Liver (tissue), 8 donors: ENCODE measurements at regions not wholly inside any gene's neighbourhood (a gene's known extent, or its start where the extent isn't known, plus 50 kb on each side); places are given as distances from the start of the nearest gene placed in this dataset.

Experiments used
- DNase-seq: peaks from one replicate; pipeline ENCODE4 v3.0.0-alpha.2; 2017; ENCODE audit warnings: low spot score
- H3K27ac ChIP-seq, 2 donors: one replicate each; pipeline ENCODE4 v1.7.0; 2013; ENCODE audit warnings: inconsistent platforms in 2 of 2, low read length in 2 of 2, control low read depth in 1 of 2, low read depth in 1 of 2, mild to moderate bottlenecking in 1 of 2
- H3K27me3 ChIP-seq, 4 donors: one replicate each; pipeline versions ENCODE4 v1.6.1 to v1.7.0; 2013; ENCODE audit warnings: low read length in 3 of 4, inconsistent platforms in 1 of 4, mild to moderate bottlenecking in 1 of 4, moderate library complexity in 1 of 4; ENCODE audit not compliant: control insufficient read depth in 4 of 4, insufficient read depth in 4 of 4
- H3K36me3 ChIP-seq, 4 donors: one replicate each; pipeline versions ENCODE4 v1.6.1 to v1.7.0; 2013; ENCODE audit warnings: low read length in 3 of 4, mild to moderate bottlenecking in 3 of 4, low read depth in 1 of 4, moderate library complexity in 1 of 4; ENCODE audit not compliant: control insufficient read depth in 4 of 4, insufficient read depth in 3 of 4
- H3K4me1 ChIP-seq, 4 donors: one replicate each; pipeline versions ENCODE4 v1.6.1 to v1.7.0; 2013; ENCODE audit warnings: low read length in 3 of 4, mild to moderate bottlenecking in 3 of 4, moderate library complexity in 1 of 4; ENCODE audit not compliant: control insufficient read depth in 4 of 4, insufficient read depth in 4 of 4
- H3K4me3 ChIP-seq, 3 donors: one replicate each; pipeline versions ENCODE4 v1.6.1 to v1.7.0; 2013; ENCODE audit warnings: low read length in 3 of 3, control low read depth in 1 of 3, low read depth in 1 of 3, mild to moderate bottlenecking in 1 of 3
- H3K9ac ChIP-seq, 2 donors: one replicate each; pipeline ENCODE4 v1.7.0; 2013; ENCODE audit warnings: low read length in 2 of 2, mild to moderate bottlenecking in 2 of 2, moderate library complexity in 2 of 2, control low read depth in 1 of 2, low read depth in 1 of 2
- H3K9me3 ChIP-seq, 4 donors: one replicate each; pipeline versions ENCODE4 v1.6.1 to v1.7.0; 2013; ENCODE audit warnings: low read length in 3 of 4; ENCODE audit not compliant: control insufficient read depth in 4 of 4
- EGR1 ChIP-seq, 2 donors: IDR thresholded peaks; 2 replicates each; pipeline ENCODE4 v1.6.1; 2016 to 2018; ENCODE audit warnings: antibody characterized with exemption in 2 of 2, low read depth in 2 of 2
- FOXA1 ChIP-seq: IDR thresholded peaks from 2 replicates; pipeline ENCODE4 v1.6.1; 2016; ENCODE audit warnings: antibody characterized with exemption
- FOXA2 ChIP-seq: IDR thresholded peaks from 2 replicates; pipeline ENCODE4 v1.6.1; 2016; ENCODE audit warnings: antibody characterized with exemption
- HNF4A ChIP-seq, 2 donors: conservative IDR thresholded peaks; 2 replicates each; pipeline ENCODE4 v1.6.1; 2016; ENCODE audit warnings: antibody characterized with exemption in 2 of 2, mild to moderate bottlenecking in 2 of 2
- HNF4G ChIP-seq: IDR thresholded peaks from 2 replicates; pipeline ENCODE4 v1.6.1; 2016; ENCODE audit warnings: antibody characterized with exemption
- JUND ChIP-seq, 2 donors: IDR thresholded peaks; 2 replicates each; pipeline ENCODE4 v1.6.1; 2016; ENCODE audit warnings: antibody characterized with exemption in 2 of 2
- NR2F2 ChIP-seq: IDR thresholded peaks from 2 replicates; pipeline ENCODE4 v1.6.1; 2016; ENCODE audit warnings: antibody characterized with exemption
- RAD21 ChIP-seq, 2 donors: IDR thresholded peaks; 2 replicates each; pipeline ENCODE4 v1.6.1; 2016; ENCODE audit warnings: antibody characterized with exemption in 2 of 2, mild to moderate bottlenecking in 2 of 2
- RXRA ChIP-seq, 2 donors: IDR thresholded peaks; 2 replicates each; pipeline ENCODE4 v1.6.1; 2017 to 2018; ENCODE audit warnings: antibody characterized with exemption in 2 of 2, mild to moderate bottlenecking in 1 of 2
- SP1 ChIP-seq: IDR thresholded peaks from 2 replicates; pipeline ENCODE4 v1.6.1; 2018; ENCODE audit warnings: antibody characterized with exemption, mild to moderate bottlenecking
- TAF1 ChIP-seq: conservative IDR thresholded peaks from 2 replicates; pipeline ENCODE4 v1.6.1; 2016; ENCODE audit warnings: antibody characterized with exemption, mild to moderate bottlenecking
- YY1 ChIP-seq: IDR thresholded peaks from 2 replicates; pipeline ENCODE4 v1.6.1; 2016; ENCODE audit warnings: antibody characterized with exemption, mild to moderate bottlenecking
- WGBS: extraction: QIAGEN DNeasy Blood & Tissue Kit; methylation state at CpG from one replicate; pipeline ENCODE4 v1.1.7; 2013; 5-methylcytosine and 5-hydroxymethylcytosine counted together
- TF ChIP-seq, protein P1 (sequence below): IDR thresholded peaks from 2 replicates; pipeline ENCODE4 v1.6.1; 2016; ENCODE audit warnings: antibody characterized with exemption
- TF ChIP-seq, protein P2 (sequence below): IDR thresholded peaks from 2 replicates; pipeline ENCODE4 v1.6.1; 2016; ENCODE audit warnings: antibody characterized with exemption
- TF ChIP-seq, protein P3 (sequence below): IDR thresholded peaks from 2 replicates; pipeline ENCODE4 v1.6.1; 2016; ENCODE audit warnings: antibody characterized with exemption, mild to moderate bottlenecking
- TF ChIP-seq, protein P4 (sequence below): fragments of 150-350 bp; IDR thresholded peaks from 2 replicates; pipeline ENCODE4 v1.5.1; 2017; ENCODE audit warnings: improper control_type of control experiment, low read depth, low read length; ENCODE audit not compliant: missing input control
- donor health status: healthy.
- donor health status: healthy.
- donor health status: healthy.
- donor health status: healthy.
- donor health status: healthy.

DNA sequence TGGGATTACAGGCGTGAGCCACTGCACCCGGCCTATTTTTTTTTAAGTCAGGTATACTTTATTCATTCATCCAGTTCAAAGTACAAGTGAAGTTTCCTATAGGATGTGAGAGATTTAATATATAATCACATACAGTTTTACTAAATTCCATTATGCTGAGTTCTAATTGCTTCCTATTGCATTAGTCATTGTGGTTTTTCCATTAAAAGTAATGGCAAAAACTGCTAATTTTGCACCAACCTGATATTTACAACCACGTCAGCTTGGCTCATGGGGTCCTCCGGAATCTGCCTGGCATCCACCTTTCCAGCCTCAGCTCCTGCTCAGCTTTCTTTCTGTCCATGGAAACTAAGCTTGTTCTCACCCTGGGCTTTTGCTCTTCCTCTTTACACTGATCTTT, 67.0 kb upstream of the CSRP2 start:
- TF ChIP-seq, protein P1, sequence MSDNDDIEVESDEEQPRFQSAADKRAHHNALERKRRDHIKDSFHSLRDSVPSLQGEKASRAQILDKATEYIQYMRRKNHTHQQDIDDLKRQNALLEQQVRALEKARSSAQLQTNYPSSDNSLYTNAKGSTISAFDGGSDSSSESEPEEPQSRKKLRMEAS, result no peak
- TF ChIP-seq EGR1 (IDR thresholded peaks at IDR 0.05; ENCODE audit: low read depth in 2 of 2) (no peak), FOXA2 (no peak), FOXA1 (no peak), JUND (IDR thresholded peaks at IDR 0.05) (no peak), RAD21 (IDR thresholded peaks at IDR 0.05) (no peak)
- TF ChIP-seq, protein P2, sequence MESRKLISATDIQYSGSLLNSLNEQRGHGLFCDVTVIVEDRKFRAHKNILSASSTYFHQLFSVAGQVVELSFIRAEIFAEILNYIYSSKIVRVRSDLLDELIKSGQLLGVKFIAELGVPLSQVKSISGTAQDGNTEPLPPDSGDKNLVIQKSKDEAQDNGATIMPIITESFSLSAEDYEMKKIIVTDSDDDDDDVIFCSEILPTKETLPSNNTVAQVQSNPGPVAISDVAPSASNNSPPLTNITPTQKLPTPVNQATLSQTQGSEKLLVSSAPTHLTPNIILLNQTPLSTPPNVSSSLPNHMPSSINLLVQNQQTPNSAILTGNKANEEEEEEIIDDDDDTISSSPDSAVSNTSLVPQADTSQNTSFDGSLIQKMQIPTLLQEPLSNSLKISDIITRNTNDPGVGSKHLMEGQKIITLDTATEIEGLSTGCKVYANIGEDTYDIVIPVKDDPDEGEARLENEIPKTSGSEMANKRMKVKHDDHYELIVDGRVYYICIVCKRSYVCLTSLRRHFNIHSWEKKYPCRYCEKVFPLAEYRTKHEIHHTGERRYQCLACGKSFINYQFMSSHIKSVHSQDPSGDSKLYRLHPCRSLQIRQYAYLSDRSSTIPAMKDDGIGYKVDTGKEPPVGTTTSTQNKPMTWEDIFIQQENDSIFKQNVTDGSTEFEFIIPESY, result no peak
- H3K9ac ChIP-seq, result no peak overlapping the region

DNA sequence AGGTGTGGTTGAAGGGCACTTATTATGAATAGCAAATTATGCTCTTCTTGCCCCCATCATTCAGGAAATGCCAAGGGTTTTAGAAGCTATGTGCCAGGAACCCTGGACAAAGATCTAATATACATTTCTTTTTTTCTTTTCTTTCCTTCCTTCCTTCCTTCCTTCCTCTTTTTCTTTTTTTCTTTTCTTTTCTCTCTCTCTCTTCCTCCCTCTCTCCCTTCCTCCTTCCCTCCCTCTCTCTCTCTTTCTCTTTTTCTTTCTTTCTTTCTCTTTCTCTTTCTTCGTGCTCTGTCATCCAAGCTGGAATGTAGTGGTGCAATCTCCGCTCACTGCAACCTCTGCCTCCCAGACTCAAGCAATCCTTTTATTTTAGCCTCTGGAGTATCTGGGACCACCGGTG, 66.1 kb upstream of the CSRP2 start:
- no peak for TF ChIP-seq EGR1 (IDR thresholded peaks at IDR 0.05; ENCODE audit: low read depth in 2 of 2)
- TF ChIP-seq, protein P3, sequence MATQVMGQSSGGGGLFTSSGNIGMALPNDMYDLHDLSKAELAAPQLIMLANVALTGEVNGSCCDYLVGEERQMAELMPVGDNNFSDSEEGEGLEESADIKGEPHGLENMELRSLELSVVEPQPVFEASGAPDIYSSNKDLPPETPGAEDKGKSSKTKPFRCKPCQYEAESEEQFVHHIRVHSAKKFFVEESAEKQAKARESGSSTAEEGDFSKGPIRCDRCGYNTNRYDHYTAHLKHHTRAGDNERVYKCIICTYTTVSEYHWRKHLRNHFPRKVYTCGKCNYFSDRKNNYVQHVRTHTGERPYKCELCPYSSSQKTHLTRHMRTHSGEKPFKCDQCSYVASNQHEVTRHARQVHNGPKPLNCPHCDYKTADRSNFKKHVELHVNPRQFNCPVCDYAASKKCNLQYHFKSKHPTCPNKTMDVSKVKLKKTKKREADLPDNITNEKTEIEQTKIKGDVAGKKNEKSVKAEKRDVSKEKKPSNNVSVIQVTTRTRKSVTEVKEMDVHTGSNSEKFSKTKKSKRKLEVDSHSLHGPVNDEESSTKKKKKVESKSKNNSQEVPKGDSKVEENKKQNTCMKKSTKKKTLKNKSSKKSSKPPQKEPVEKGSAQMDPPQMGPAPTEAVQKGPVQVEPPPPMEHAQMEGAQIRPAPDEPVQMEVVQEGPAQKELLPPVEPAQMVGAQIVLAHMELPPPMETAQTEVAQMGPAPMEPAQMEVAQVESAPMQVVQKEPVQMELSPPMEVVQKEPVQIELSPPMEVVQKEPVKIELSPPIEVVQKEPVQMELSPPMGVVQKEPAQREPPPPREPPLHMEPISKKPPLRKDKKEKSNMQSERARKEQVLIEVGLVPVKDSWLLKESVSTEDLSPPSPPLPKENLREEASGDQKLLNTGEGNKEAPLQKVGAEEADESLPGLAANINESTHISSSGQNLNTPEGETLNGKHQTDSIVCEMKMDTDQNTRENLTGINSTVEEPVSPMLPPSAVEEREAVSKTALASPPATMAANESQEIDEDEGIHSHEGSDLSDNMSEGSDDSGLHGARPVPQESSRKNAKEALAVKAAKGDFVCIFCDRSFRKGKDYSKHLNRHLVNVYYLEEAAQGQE, result no peak
- TF ChIP-seq RXRA (IDR thresholded peaks at IDR 0.05), result no peak
- TF ChIP-seq TAF1, result no peak
- TF ChIP-seq YY1, result no peak
- TF ChIP-seq FOXA2, result no peak
- TF ChIP-seq HNF4A (conservative IDR thresholded peaks at IDR 0.05), result no peak
- TF ChIP-seq RAD21 (IDR thresholded peaks at IDR 0.05), result no peak
- TF ChIP-seq, protein P1, result no peak
- TF ChIP-seq, protein P4, sequence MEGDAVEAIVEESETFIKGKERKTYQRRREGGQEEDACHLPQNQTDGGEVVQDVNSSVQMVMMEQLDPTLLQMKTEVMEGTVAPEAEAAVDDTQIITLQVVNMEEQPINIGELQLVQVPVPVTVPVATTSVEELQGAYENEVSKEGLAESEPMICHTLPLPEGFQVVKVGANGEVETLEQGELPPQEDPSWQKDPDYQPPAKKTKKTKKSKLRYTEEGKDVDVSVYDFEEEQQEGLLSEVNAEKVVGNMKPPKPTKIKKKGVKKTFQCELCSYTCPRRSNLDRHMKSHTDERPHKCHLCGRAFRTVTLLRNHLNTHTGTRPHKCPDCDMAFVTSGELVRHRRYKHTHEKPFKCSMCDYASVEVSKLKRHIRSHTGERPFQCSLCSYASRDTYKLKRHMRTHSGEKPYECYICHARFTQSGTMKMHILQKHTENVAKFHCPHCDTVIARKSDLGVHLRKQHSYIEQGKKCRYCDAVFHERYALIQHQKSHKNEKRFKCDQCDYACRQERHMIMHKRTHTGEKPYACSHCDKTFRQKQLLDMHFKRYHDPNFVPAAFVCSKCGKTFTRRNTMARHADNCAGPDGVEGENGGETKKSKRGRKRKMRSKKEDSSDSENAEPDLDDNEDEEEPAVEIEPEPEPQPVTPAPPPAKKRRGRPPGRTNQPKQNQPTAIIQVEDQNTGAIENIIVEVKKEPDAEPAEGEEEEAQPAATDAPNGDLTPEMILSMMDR, result no peak
- no peak for TF ChIP-seq JUND (IDR thresholded peaks at IDR 0.05)
- no peak for TF ChIP-seq HNF4G
- TF ChIP-seq, protein P2, result no peak
- no peak for TF ChIP-seq NR2F2
- TF ChIP-seq FOXA1, result no peak
- no peak for TF ChIP-seq SP1
- H3K9me3 ChIP-seq, result no peaks in the 10 kb centered on the region

More for the DNA sequence above, 67.0 kb upstream of the CSRP2 start:
- Histone ChIP-seq H3K4me3 (no peak overlapping the region), H3K27me3 (peaks cover 0 to 3% (median 0%) of the 10 kb centered on the region in 4 donors), H3K27ac (no peak overlapping the region), H3K9me3 (no peaks in the 10 kb centered on the region), H3K36me3 (no peaks in the 10 kb centered on the region), H3K4me1 (no peaks in the 10 kb centered on the region)
- DNase-seq, result no peak
- 90% methylated on average over 4 of the region's 4 CpGs for WGBS

More for the DNA sequence above, 66.1 kb upstream of the CSRP2 start:
- no peak overlapping the region for H3K9ac ChIP-seq
- no peak overlapping the region for H3K27ac ChIP-seq
- H3K4me3 ChIP-seq, result no peak overlapping the region
- H3K36me3 ChIP-seq, result no peaks in the 10 kb centered on the region
- WGBS, result 72% methylated on average over 3 of the region's 3 CpGs
- H3K4me1 ChIP-seq, result no peaks in the 10 kb centered on the region
- H3K27me3 ChIP-seq, result peaks cover 0 to 3% (median 0%) of the 10 kb centered on the region in 4 donors
- no peak for DNase-seq
